ENCODE measurements at regions not wholly inside any gene's neighbourhood (a gene's known extent, or its start where the extent isn't known, plus 50 kb on each side); places are given as distances from the start of the nearest gene placed in this dataset.

DNA sequence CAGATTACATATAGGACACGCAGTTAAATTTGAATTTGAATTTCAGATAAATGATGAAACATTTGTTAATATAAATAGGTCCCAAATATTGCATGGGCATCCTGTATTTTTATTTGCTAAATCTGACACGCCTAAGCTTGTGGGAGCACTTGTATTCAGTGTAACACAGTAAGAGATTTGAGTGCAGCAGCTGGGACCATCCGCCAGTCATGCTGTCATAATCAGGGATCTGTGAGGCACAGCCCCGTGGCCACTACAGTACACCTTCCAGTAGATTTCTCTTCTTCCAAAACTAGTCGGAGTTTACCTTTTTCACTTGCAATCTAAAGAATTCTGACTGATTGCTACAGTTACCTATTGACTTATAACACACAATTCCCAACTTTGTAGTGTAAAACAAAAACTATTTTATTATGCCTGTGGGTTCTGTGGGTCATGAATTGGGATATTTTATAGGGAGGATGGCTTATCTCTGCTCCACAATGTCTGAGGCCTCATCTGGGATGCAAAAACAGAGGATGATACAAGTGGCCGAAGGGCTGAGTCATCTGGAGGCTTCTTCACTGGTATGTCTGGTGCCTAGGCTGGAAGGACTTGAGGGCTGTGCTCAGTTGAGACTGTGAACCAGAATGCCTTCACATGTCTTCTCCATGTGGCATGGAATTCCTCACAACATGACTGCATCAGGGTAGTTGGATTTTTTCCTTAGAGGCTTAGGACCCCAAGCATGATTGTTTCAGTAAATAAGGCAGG is 74.1 kb downstream of the PRSS23 start:
- H3K36me3 ChIP-seq (ENCODE audit: insufficient read depth, low read length), result no peaks in the 10 kb centered on the region
- H3K79me2 ChIP-seq (ENCODE audit: insufficient read depth, low read length), result no peaks in the 10 kb centered on the region
- H2AFZ ChIP-seq (ENCODE audit: low read depth, low read length), result no peak overlapping the region
- TF ChIP-seq EZH2 (IDR thresholded peaks at IDR 0.05; ENCODE audit: insufficient read depth, low read length), result no peak
- TF ChIP-seq, protein P1, sequence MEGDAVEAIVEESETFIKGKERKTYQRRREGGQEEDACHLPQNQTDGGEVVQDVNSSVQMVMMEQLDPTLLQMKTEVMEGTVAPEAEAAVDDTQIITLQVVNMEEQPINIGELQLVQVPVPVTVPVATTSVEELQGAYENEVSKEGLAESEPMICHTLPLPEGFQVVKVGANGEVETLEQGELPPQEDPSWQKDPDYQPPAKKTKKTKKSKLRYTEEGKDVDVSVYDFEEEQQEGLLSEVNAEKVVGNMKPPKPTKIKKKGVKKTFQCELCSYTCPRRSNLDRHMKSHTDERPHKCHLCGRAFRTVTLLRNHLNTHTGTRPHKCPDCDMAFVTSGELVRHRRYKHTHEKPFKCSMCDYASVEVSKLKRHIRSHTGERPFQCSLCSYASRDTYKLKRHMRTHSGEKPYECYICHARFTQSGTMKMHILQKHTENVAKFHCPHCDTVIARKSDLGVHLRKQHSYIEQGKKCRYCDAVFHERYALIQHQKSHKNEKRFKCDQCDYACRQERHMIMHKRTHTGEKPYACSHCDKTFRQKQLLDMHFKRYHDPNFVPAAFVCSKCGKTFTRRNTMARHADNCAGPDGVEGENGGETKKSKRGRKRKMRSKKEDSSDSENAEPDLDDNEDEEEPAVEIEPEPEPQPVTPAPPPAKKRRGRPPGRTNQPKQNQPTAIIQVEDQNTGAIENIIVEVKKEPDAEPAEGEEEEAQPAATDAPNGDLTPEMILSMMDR (IDR thresholded peaks at IDR 0.05; ENCODE audit: insufficient read depth, low read depth, low read length), result no peak
- no peaks in the 10 kb centered on the region for H3K36me3 Mint-ChIP-seq (ENCODE audit: low read depth, unreplicated experiment)
- no peaks in the 10 kb centered on the region for H4K20me1 ChIP-seq (ENCODE audit: insufficient read depth, low read length)
- no peak overlapping the region for H3K9ac ChIP-seq (ENCODE audit: low read length)
- H3K27ac Mint-ChIP-seq (ENCODE audit: unreplicated experiment), result peak overlapping the region; percentile 49
- H3K4me2 ChIP-seq (ENCODE audit: low read length), result no peak overlapping the region
- no peak overlapping the region for H3K4me3 ChIP-seq (ENCODE audit: insufficient read depth, low read depth, low read length)
- no peaks in the 10 kb centered on the region for H3K9me3 Mint-ChIP-seq (ENCODE audit: unreplicated experiment)
- H3K9me3 ChIP-seq (ENCODE audit: insufficient read depth, low read depth, low read length), result no peaks in the 10 kb centered on the region
- DNase-seq (ENCODE audit: low read depth), result no peak
- FAIRE-seq, result no peak
- H3K4me3 Mint-ChIP-seq (ENCODE audit: unreplicated experiment), result peak overlapping the region; percentile 16
- no peaks in the 10 kb centered on the region for H3K4me1 ChIP-seq (ENCODE audit: insufficient read depth, low read length)
- no peaks in the 10 kb centered on the region for H3K27me3 ChIP-seq (ENCODE audit: insufficient read depth, low read length)
- no peak overlapping the region for H3K27ac ChIP-seq (ENCODE audit: low read depth, low read length)
- no peaks in the 10 kb centered on the region for H3K27me3 Mint-ChIP-seq (ENCODE audit: low read depth, unreplicated experiment)
- peaks cover 36% of the 10 kb centered on the region for H3K4me1 Mint-ChIP-seq (ENCODE audit: low read depth, unreplicated experiment)

GRCh38 chr11:86876716-86877234 is 76.4 kb downstream of the PRSS23 start:
- Mint-ChIP-seq H3K4me1 (ENCODE audit: low read depth, unreplicated experiment) (peaks cover 28% of the 10 kb centered on the region), H3K9me3 (ENCODE audit: unreplicated experiment) (peaks cover 5% of the 10 kb centered on the region)

More at GRCh38 chr11:86876716-86877234, 76.4 kb downstream of the PRSS23 start:
- Histone ChIP-seq H3K4me3 (ENCODE audit: insufficient read depth, low read depth, low read length) (no peak overlapping the region), H3K4me1 (ENCODE audit: insufficient read depth, low read length) (no peaks in the 10 kb centered on the region), H3K9me3 (ENCODE audit: insufficient read depth, low read depth, low read length) (no peaks in the 10 kb centered on the region), H4K20me1 (ENCODE audit: insufficient read depth, low read length) (no peaks in the 10 kb centered on the region), H3K27me3 (ENCODE audit: insufficient read depth, low read length) (no peaks in the 10 kb centered on the region), H3K27ac (ENCODE audit: low read depth, low read length) (no peak overlapping the region), H3K79me2 (ENCODE audit: insufficient read depth, low read length) (no peaks in the 10 kb centered on the region), H3K4me2 (ENCODE audit: low read length) (no peak overlapping the region), H3K9ac (ENCODE audit: low read length) (no peak overlapping the region), H3K36me3 (ENCODE audit: insufficient read depth, low read length) (no peaks in the 10 kb centered on the region), H2AFZ (ENCODE audit: low read depth, low read length) (no peak overlapping the region)
- DNase-seq (ENCODE audit: low read depth), result no peak
- FAIRE-seq, result no peak
- no peak overlapping the region for H3K27ac Mint-ChIP-seq (ENCODE audit: unreplicated experiment)
- no peaks in the 10 kb centered on the region for H3K36me3 Mint-ChIP-seq (ENCODE audit: low read depth, unreplicated experiment)
- H3K4me3 Mint-ChIP-seq (ENCODE audit: unreplicated experiment), result no peak overlapping the region
- no peaks in the 10 kb centered on the region for H3K27me3 Mint-ChIP-seq (ENCODE audit: low read depth, unreplicated experiment)
- TF ChIP-seq, protein P1 (IDR thresholded peaks at IDR 0.05; ENCODE audit: insufficient read depth, low read depth, low read length), result no peak
- no peak for TF ChIP-seq EZH2 (IDR thresholded peaks at IDR 0.05; ENCODE audit: insufficient read depth, low read length)
